GM12875 (cell line): ENCODE measurements at regions not wholly inside any gene's neighbourhood (a gene's known extent, or its start where the extent isn't known, plus 50 kb on each side); places are given as distances from the start of the nearest gene placed in this dataset.

ENCODE experiments used
- H3K4me3 ChIP-seq: one replicate; pipeline ENCODE4 v1.5.1; 2011; ENCODE audit warnings: low read depth, low read length, control low read depth
- TF ChIP-seq, protein P1 (sequence below): IDR thresholded peaks from 2 replicates; pipeline ENCODE4 v1.5.1; 2011; ENCODE audit warnings: low read depth, mild to moderate bottlenecking, control low read depth, inconsistent platforms, low read length, moderate library complexity, borderline replicate concordance; ENCODE audit not compliant: insufficient read depth

DNA sequence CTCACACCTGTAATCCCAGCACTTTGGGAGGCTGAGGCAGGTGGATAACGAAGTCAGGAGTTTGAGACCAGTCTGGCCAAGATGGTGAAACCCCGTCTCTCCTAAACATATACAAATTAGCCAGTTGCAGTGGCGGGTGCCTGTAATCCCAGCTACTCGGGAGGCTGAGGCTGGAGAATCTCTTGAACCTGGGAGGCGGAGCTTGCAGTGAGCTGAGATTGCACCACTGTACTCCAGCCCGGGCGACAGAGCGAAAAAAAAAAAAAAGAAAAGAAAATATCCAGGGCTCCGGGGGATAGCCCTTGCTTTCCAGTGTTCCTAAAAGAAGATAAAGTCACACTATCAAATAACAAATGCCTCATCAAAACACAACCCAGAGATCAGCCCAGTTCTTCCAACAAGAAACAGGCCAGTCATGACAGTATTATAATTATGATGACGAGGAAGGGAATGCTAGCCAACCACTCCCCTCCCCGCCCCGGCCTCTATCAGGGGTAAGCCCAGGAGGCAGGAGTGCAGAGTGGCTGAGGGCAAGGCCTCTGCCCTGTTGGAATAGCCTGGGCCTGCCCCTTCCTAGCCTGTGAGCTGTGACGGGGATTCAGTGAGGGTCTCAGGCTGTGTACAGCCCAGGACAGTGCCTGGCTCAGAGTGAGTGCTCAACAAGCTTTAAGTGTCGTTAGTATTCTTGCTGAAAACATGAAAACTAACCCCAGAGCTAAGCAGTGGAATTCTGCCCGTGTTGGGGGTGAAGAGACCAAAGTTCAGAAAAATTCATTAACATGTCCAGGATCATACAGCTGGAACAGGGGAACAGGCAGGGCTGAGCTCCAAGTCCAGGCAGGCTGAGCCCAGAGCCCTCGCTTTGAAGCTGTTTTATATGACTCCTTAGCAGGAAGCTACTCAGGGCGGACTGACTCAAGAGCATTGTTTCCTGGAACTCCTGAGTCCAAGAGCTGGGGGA lies 54.3 kb downstream of the FAM241B start:
- TF ChIP-seq, protein P1, sequence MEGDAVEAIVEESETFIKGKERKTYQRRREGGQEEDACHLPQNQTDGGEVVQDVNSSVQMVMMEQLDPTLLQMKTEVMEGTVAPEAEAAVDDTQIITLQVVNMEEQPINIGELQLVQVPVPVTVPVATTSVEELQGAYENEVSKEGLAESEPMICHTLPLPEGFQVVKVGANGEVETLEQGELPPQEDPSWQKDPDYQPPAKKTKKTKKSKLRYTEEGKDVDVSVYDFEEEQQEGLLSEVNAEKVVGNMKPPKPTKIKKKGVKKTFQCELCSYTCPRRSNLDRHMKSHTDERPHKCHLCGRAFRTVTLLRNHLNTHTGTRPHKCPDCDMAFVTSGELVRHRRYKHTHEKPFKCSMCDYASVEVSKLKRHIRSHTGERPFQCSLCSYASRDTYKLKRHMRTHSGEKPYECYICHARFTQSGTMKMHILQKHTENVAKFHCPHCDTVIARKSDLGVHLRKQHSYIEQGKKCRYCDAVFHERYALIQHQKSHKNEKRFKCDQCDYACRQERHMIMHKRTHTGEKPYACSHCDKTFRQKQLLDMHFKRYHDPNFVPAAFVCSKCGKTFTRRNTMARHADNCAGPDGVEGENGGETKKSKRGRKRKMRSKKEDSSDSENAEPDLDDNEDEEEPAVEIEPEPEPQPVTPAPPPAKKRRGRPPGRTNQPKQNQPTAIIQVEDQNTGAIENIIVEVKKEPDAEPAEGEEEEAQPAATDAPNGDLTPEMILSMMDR, result no peak
- H3K4me3 ChIP-seq, result no peak overlapping the region

DNA sequence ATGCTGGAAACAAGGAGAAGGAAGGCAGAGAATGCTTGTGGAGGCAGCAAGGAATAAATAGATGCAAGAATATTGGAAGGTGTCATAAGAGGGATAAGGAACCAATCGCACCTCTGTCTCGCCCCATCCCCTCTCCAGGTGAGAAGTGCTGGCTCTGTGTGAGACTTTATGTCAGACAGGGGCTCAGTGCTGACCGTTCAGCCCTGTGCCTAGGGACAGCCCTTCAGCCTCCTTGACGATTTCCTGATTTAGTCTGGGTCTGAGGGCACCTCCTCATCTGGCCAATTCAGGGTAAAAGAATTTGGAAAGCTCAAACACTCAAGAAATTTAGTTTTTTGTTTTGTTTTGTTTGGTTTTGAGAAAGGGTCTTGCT lies 54.9 kb downstream of the FAM241B start:
- no peak overlapping the region for H3K4me3 ChIP-seq

DNA sequence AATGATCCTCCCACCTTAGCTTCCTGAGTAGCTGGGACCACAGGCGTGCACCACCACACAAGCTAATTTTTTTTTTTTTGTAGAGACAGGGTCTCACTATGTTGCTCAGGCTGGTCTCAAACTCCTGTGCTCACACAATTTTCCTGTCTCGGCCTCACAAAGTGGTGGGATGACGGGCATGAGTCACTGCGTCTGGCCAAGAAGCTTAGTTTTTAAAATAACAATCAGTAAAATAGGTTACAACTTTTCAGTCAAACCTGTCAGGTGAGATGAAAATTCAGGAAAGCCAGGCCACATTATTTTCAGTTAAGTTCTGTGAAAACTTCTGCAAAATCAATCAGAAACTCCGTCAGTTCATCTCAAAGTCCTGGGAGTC lies 55.4 kb downstream of the FAM241B start:
- TF ChIP-seq, protein P1, result no peak
- H3K4me3 ChIP-seq, result no peak overlapping the region

More for the DNA sequence above, 54.9 kb downstream of the FAM241B start:
- TF ChIP-seq, protein P1, result no peak

DNA sequence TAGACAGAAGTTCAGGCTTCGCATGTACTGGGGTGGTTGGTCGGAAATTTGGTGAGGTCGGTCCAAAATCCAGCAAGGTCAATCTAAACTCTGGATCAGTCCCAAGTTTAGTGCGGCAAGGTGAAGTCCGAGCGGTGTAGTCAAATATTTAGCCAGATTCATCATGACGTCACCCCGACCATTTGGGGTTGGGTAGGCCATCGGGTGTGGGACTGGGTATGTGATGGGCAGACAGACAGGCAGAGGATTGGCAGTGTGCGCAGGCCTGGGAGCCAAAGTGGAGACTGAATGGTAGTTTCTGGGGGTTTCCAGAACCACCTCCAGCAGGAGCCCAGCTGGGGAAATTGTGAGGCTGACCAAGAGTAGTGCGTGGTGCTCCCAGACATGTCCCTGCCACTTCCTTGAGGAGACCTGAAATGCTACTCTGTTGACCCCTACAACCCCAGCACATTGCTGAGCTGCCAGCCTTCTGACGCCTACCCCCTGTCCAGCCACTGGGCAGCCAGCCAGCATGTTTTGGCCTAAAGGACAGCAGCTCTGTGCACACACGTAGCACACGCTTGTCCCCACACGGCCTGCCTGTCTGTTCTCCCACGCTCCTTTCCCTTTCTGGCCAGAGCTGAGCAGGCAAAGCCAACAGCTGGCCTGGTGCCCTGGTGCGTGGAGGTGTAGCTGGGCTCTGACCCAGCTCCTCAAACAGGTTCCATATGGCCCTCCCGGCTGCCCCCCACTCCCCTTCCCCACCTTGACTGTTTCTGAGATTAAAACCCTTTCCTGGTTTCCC lies 55.9 kb downstream of the FAM241B start:
- TF ChIP-seq, protein P1, result no peak

DNA sequence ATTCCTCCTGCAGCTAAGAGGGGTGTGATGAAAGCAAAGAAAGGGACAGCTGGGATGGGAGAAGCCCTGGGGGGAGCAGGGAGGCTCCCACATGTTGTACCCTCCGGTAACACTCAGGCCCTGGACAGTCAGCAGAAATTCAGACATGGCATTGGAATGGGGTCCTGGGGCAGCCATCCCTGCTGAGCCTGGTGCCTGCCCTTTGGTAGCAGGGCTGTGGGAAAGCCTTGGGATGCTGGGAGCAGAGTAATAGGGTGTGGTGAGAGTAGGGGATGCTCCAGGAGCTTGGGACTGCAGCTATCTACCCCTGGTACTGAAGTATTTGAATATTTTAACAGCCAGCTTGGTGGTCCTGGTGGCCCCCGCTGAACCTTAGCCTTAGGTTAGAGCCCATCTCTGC lies 56.8 kb downstream of the FAM241B start:
- TF ChIP-seq, protein P1, result no peak
- no peak overlapping the region for H3K4me3 ChIP-seq

More for the DNA sequence above, 55.9 kb downstream of the FAM241B start:
- no peak overlapping the region for H3K4me3 ChIP-seq

DNA sequence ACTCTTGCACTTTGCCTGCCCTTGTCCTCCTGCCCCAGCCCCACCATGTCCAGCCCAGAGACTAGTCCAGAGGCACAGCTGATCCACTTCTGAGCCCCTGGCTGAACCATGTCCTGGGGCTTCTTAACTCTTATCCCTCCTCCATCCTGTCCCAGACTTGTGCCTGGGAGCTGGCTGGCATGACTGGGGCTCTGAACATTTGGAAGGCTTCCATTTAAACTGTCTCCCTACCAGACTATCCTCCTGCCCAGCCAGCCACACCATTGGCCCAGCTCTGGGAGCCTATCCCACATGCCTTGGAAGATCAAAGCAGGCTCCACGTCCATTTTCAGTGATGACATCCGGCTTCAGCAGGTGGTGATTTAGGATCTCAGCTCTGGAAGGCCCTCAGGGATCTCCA lies 57.4 kb downstream of the FAM241B start:
- H3K4me3 ChIP-seq, result no peak overlapping the region
- TF ChIP-seq, protein P1, result no peak
